GM10248 (cell line): ENCODE measurements at regions not wholly inside any gene's neighbourhood (a gene's known extent, or its start where the extent isn't known, plus 50 kb on each side); places are given as distances from the start of the nearest gene placed in this dataset.

Experiments
- CTCF ChIA-PET: fragments of 300-600 bp; sonication (Branson Sonifier 250); formaldehyde crosslinking; extraction: SDS; loops from one replicate; lab custom pipeline; 2021; ENCODE audit warnings: antibody characterized with exemption; lab: Yijun Ruan, JAX
- POLR2A ChIA-PET: fragments of 350-650 bp; sonication (Branson Sonifier 250); formaldehyde crosslinking; extraction: SDS; loops from one replicate; lab custom pipeline; 2020; ENCODE audit warnings: antibody characterized with exemption; lab: Yijun Ruan, JAX
- DNase-seq: peaks from one replicate; pipeline ENCODE4 v3.0.0; 2012; ENCODE audit errors: extremely low spot score
- TF ChIP-seq, protein P1 (sequence below): IDR thresholded peaks from 2 replicates; pipeline ENCODE4 v1.5.1; 2012; ENCODE audit warnings: mild to moderate bottlenecking, low read depth; ENCODE audit errors: extremely low read depth, missing control alignments, control extremely low read depth

DNA sequence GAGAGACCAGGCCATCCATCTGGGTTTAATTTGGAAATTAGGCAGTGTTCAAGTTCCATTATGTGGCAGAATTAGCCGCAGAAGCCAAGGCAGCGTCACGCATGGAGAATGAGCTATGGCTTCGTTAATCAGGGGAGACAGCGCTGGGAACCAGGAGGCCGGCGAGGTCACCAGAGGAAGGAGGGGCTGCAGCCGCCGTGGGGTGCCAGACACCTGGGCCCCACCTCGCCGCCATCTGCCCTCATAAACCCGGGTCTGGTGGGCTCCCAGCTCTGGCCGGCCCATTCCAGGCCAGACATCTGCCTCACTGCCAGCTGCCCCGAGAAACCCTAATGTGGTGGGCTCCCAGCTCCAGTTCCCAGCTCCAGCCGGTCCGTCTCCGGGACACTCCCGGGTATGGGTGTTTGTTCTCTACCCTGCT is 676.9 kb downstream of the BRD1 start:
- CTCF ChIA-PET: no interaction called here

DNA sequence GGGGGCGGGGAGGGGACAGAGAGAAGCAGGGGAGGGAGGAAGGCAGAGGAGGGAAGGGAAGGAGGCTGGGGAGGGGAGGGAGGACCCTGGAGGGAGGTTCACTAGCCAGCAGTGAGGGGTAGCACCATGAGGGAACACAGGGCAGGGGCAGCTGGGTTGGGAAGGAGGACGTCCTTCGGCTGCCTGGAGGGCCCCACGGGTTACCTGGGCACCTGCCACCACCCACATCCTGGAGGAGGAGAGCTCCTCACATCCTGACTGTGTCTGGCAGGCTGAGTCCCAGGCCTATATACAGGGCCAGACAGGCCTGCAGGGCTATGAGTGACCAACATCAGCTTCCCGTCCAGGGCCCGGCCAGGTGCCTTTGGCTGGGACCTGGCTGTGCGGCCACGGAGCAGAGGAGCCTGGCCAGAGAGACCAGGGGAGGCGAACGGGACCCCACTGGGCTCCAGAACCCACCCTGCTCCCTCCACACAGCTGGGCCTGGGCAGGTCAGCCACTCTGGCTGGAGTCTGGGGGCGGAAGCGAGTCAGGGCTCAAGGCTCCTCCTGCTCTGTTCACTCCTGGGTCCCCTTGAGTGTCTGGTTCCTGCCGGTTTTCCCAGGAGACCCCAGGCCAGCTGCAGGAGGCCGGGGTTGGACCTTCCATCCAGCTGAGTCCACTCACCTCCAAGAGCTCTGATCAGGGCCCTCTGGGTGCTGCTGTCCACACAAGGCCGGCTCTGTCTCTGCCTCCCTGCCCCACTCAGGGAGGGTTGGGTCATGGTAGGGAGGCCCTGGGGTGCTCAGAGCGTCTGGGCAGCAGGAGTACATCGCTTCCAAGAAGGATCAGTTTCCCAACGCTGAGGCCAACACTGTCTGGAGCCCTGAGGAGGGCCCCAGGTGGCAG is 677.7 kb downstream of the BRD1 start:
- POLR2A ChIA-PET: no interaction called here
- TF ChIP-seq, protein P1, sequence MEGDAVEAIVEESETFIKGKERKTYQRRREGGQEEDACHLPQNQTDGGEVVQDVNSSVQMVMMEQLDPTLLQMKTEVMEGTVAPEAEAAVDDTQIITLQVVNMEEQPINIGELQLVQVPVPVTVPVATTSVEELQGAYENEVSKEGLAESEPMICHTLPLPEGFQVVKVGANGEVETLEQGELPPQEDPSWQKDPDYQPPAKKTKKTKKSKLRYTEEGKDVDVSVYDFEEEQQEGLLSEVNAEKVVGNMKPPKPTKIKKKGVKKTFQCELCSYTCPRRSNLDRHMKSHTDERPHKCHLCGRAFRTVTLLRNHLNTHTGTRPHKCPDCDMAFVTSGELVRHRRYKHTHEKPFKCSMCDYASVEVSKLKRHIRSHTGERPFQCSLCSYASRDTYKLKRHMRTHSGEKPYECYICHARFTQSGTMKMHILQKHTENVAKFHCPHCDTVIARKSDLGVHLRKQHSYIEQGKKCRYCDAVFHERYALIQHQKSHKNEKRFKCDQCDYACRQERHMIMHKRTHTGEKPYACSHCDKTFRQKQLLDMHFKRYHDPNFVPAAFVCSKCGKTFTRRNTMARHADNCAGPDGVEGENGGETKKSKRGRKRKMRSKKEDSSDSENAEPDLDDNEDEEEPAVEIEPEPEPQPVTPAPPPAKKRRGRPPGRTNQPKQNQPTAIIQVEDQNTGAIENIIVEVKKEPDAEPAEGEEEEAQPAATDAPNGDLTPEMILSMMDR: no peak
- CTCF ChIA-PET: no interaction called here
- DNase-seq: no peak

More for the DNA sequence above, 676.9 kb downstream of the BRD1 start:
- no peak for DNase-seq
- TF ChIP-seq, protein P1: no peak
- POLR2A ChIA-PET: no interaction called here

DNA sequence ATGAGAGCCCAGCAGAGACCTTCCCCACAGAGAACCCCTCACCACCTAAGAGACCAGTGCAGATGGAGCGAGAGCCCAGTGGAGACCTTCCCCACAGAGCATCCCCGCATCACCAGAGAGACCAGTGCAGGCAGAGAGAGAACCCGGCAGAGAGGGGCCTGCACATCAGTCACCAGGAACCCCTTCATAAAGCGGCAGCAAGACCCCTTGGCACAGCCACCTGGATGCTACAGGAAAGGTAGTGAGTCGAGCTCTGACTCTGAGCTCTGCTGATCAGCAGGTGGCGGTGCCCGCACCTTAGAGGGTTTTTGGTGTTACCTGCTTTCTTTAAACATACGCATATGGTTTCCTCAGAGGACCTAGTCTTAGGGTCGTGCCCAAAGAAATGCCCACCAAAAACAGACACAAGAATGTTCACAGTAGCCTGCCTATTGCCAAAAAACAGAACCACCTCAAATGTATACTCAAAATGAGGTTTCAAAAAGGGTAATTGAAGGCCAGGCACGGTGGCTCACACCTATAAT is 678.7 kb downstream of the BRD1 start:
- no peak for DNase-seq
- TF ChIP-seq, protein P1: no peak
- ChIA-PET POLR2A (no interaction called here), CTCF (no interaction called here)

DNA sequence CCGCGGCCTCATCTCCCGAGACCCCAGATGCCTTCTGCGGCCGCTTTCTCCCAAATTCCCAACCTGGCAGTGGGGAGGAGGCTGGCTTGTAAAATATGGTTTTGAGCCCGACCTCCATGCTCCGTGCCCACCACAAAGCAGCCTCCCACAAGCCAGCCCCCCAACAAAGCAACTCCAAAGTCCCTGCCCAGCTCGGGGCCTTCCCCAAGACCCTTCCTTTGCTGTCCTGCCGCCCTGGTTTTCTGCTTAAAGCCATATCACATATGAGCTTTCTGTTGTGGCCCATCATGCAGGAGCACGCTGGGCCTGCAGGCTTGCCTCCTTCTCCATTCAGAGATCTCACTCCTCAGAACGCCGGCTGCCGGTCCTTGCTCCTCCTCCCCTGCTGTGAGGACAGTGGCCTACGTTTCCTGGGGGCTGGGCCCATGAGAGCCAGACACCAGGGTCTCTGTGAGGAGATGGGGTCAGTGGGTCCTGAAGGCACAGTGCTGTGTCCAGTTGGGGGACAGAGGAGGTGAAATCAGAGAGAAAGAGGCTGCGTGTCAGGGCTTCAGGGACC is 680.0 kb downstream of the BRD1 start:
- TF ChIP-seq, protein P1: no peak
- ChIA-PET POLR2A (no interaction called here), CTCF (no interaction called here)
- no peak for DNase-seq

- no peak for DNase-seq
- TF ChIP-seq, protein P1: no peak
- ChIA-PET CTCF (no interaction called here), POLR2A (no interaction called here)
Observed at GRCh38 chr22:49147171-49147570, 680.5 kb downstream of the BRD1 start.

DNA sequence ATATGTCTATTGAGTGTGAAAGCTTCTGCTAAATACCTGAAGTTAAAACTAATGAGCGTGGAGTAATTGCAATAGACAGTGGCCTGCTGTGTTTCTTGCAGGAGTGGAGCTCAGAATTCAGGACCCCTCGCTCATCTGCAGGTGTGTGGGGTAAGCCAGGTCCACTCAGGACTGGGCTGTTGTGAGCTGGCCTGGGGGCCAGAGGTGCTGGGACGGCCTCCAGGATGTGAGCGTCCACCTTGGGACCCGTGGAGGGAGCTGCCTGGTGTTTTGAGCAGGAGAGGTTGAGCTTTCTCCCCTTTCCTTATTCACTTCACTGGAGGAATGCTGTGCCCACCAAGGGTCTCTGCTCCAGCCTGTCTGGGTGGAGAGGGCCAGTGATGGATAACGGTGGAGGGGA is 681.2 kb downstream of the BRD1 start:
- ChIA-PET CTCF (no interaction called here), POLR2A (no interaction called here)
- TF ChIP-seq, protein P1: no peak
- DNase-seq: no peak
